ENCODE measurements at regions not wholly inside any gene's neighbourhood (a gene's known extent, or its start where the extent isn't known, plus 50 kb on each side); places are given as distances from the start of the nearest gene placed in this dataset.

DNA sequence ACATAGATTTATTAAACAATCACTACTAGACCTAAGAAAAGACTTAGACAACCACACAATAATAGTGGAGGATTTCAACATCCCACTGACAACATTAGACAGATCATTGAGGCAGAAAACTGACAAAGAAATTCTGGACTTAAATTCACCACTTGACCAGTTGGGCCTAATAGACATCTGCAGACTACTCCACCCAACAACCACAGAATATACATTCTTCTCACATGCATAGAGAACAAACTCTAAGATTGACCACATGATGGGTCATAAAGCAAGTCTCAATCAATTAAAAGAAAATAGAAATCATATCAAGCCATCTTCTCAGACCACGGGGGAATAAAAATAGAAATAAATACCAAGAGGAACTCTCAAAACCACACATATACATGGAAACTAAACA, 136.7 kb upstream of the ARG1 start:
- no peak for TF ChIP-seq CTCF (IDR thresholded peaks at IDR 0.05)
- no peak for TF ChIP-seq POLR2A (IDR thresholded peaks at IDR 0.05)

All from uterus (tissue), 2 donors.